HepG2 (cell line): ENCODE measurements at regions not wholly inside any gene's neighbourhood (a gene's known extent, or its start where the extent isn't known, plus 50 kb on each side); places are given as distances from the start of the nearest gene placed in this dataset.

Experiments
- CTCF ChIP-seq: sonication (generic); formaldehyde crosslinking; IDR thresholded peaks from 2 replicates; pipeline ENCODE4 v1.5.0; 2020; ENCODE audit warnings: mild to moderate bottlenecking, missing genetic modification reagents, moderate library complexity
- RXRA ChIP-seq: sonication (generic); formaldehyde crosslinking; IDR thresholded peaks from 2 replicates; pipeline ENCODE4 v1.5.1; 2020; ENCODE audit warnings: missing genetic modification reagents
- STAG1 ChIP-seq: sonication (generic); formaldehyde crosslinking; IDR thresholded peaks from 2 replicates; pipeline ENCODE4 v1.4.0; 2020; ENCODE audit warnings: missing genetic modification reagents
- ZNF644 ChIP-seq: IDR thresholded peaks from 2 replicates; pipeline ENCODE4 v1.6.1; 2016; ENCODE audit warnings: low read depth

- TF ChIP-seq RXRA (CRISPR knock-in tag) (no peak), STAG1 (CRISPR knock-in tag) (no peak), ZNF644 (CRISPR knock-in tag) (no peak), CTCF (no peak)
Measured at GRCh38 chr15:68518785-68519430, 59.9 kb upstream of the CORO2B start.
